ENCODE measurements at regions not wholly inside any gene's neighbourhood (a gene's known extent, or its start where the extent isn't known, plus 50 kb on each side); places are given as distances from the start of the nearest gene placed in this dataset.
"Not testable (repeated sequence)": the region's sequence is repeated elsewhere in the genome, so short reads cannot be mapped to it uniquely, and the experiment has no call there.

- Mint-ChIP-seq H3K9me3 (peaks cover 0 to 2% (median 0%) of the 10 kb centered on the region in 6 donors), H3K27me3 (ENCODE audit: low read depth in 3 of 3) (peaks cover 0 to 2% (median 1%) of the 10 kb centered on the region in 3 donors), H3K27ac (no peak overlapping the region), H3K4me1 (no peaks in the 10 kb centered on the region), H3K4me3 (no peak overlapping the region), H3K36me3 (no peaks in the 10 kb centered on the region)
- DNase-seq: no peak
Measured at GRCh38 chrX:150202641-150203247, 160.4 kb upstream of the MAMLD1 start.

- Mint-ChIP-seq H3K4me3 (no peak overlapping the region), H3K9me3 (peaks cover 0 to 2% (median 0%) of the 10 kb centered on the region in 6 donors), H3K4me1 (no peaks in the 10 kb centered on the region), H3K36me3 (no peaks in the 10 kb centered on the region), H3K27ac (no peak overlapping the region), H3K27me3 (ENCODE audit: low read depth in 3 of 3) (peaks cover 0 to 2% (median 1%) of the 10 kb centered on the region in 3 donors)
- no peak for DNase-seq
Measured at GRCh38 chrX:150203248-150203645, 159.9 kb upstream of the MAMLD1 start.

GRCh38 chrX:150205011-150205410 is 158.1 kb upstream of the MAMLD1 start:
- Mint-ChIP-seq H3K36me3 (no peaks in the 10 kb centered on the region), H3K27me3 (ENCODE audit: low read depth in 3 of 3) (peaks cover 0 to 1% (median 0%) of the 10 kb centered on the region in 3 donors), H3K4me3 (no peak overlapping the region), H3K27ac (no peak overlapping the region), H3K4me1 (no peaks in the 10 kb centered on the region), H3K9me3 (peaks cover 0 to 2% (median 0%) of the 10 kb centered on the region in 6 donors)
- no peak for DNase-seq

GRCh38 chrX:150207733-150208132 is 155.4 kb upstream of the MAMLD1 start:
- Mint-ChIP-seq H3K27ac (no peak overlapping the region), H3K36me3 (no peaks in the 10 kb centered on the region), H3K27me3 (ENCODE audit: low read depth in 3 of 3) (peaks cover 0 to 4% (median 0%) of the 10 kb centered on the region in 3 donors), H3K9me3 (no peaks in the 10 kb centered on the region), H3K4me1 (no peaks in the 10 kb centered on the region), H3K4me3 (no peak overlapping the region)
- no peak for DNase-seq

DNA sequence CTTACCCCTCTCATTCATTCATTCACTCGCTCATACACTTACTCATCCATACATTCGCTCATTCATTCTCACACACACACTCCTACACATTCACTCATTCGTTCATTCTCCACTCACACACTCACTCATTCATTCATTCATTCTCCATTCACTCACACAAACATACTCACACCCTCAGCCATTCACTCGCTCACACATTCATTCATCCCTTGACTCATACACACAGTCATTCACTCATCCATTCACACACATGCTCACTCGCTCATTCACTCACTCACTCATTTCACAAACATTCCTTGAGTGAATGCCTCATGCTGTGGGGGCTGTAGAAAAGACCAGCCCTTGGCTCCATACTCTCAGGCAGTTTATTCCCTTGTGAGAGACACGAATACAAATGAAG is 151.1 kb upstream of the MAMLD1 start:
- no peak overlapping the region for H3K4me3 Mint-ChIP-seq
- H3K4me1 Mint-ChIP-seq: no peaks in the 10 kb centered on the region
- no peak for DNase-seq
- H3K9me3 Mint-ChIP-seq: no peaks in the 10 kb centered on the region
- peaks cover 0 to 7% (median 0%) of the 10 kb centered on the region in 3 donors for H3K27me3 Mint-ChIP-seq (ENCODE audit: low read depth in 3 of 3)
- H3K36me3 Mint-ChIP-seq: no peaks in the 10 kb centered on the region
- no peak overlapping the region for H3K27ac Mint-ChIP-seq

DNA sequence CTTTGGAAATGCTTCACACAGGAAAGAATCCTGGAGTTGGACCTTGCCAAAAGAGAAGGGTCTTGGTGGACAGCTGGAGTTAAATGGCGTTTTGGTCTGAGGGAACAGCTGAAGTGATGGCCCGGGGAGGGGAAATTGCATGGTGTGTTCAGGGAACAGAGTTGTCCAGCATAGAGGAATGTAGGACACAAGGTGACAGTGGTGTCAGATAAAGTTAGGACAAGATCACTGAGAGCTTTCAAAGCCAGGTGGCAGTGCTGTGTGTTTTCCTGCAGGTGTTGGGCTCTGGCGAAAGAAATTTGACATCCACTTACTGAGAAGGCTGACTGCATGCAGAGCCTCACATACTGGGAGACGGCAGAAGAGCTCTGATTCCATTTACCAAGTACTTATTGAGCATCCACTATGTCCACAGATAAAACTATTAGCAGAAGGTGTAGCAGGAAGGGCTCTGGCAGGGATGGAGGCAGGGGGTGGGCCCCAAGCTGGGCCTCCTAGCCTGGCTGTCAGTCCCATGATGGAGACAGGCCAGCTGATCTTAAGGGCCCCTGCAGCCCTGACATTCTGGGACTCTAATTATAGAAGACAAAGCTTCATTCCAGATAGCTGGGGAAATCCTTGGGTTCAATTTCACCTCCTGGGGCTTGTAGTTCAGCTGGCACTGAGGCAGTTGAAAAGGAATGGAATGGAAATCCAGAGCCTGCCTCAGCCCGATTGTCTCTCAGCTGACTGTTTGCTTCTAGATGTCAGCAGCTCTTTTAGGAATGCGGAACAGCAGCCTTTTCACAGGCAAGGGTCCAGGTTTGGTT is 150.2 kb upstream of the MAMLD1 start:
- Mint-ChIP-seq H3K4me3 (no peak overlapping the region), H3K4me1 (no peaks in the 10 kb centered on the region), H3K9me3 (no peaks in the 10 kb centered on the region), H3K27me3 (ENCODE audit: low read depth in 3 of 3) (peaks cover 0 to 7% (median 0%) of the 10 kb centered on the region in 3 donors), H3K27ac (no peak overlapping the region), H3K36me3 (no peaks in the 10 kb centered on the region)
- DNase-seq: no peak

DNA sequence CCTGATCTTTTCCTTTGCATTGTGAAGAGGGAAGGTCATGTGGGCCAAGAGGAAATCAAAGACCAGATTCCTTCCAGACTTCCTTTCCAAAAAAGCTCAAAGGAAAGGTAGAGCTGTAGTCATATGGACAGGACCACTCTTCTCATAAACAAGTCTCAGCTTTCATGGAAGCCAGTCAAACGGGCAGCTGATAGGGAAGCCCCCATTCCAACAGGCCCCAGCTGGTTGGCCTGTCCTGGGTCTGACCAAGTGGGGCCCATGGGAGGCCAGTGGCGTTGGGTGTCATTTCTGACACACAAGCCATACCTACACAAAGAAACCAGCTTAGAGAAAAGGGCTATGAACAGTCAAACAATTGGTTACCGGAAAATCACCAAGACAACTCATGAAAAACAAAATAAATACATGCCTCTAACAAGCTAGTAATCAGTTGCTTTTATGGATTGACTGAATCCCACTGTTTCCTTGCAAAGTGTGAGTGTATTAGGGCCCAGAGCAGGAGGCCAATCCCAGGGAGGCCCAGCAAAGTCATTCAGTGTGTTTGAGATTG is 149.6 kb upstream of the MAMLD1 start:
- Mint-ChIP-seq H3K27me3 (ENCODE audit: low read depth in 3 of 3) (peaks cover 0 to 7% (median 1%) of the 10 kb centered on the region in 3 donors), H3K4me3 (no peak overlapping the region), H3K27ac (no peak overlapping the region), H3K9me3 (no peaks in the 10 kb centered on the region), H3K36me3 (no peaks in the 10 kb centered on the region), H3K4me1 (no peaks in the 10 kb centered on the region)
- DNase-seq: no peak

DNA sequence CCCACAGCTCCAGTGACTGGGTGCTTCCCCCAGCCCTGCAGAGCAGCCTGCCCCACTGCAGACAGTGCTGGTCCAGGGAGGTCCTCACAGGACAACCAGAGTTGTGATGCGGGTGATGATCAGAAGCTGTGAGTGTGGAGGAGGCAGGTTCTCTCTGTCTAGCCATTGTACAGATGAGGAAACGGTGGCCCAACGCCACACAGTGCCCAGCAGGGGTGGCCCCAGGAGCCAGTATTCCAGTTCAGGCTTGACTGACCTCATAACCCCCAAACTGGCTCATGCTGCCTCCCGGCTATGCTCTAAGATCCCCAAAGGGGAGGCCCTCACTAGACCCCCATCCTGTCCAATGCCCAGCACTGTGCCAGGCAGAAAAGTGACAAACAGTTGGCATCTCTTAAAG is 147.1 kb upstream of the MAMLD1 start:
- not testable (repeated sequence) for H3K36me3 Mint-ChIP-seq; H3K27ac Mint-ChIP-seq; H3K4me3 Mint-ChIP-seq; H3K27me3 Mint-ChIP-seq (ENCODE audit: low read depth in 3 of 3); H3K9me3 Mint-ChIP-seq; H3K4me1 Mint-ChIP-seq; DNase-seq

- peaks cover 0 to 10% (median 4%) of the 10 kb centered on the region in 3 donors for H3K27me3 Mint-ChIP-seq (ENCODE audit: low read depth in 3 of 3)
- no peak overlapping the region for H3K27ac Mint-ChIP-seq
- no peaks in the 10 kb centered on the region for H3K36me3 Mint-ChIP-seq
- no peak overlapping the region for H3K4me3 Mint-ChIP-seq
- no peaks in the 10 kb centered on the region for H3K9me3 Mint-ChIP-seq
- no peaks in the 10 kb centered on the region for H3K4me1 Mint-ChIP-seq
- DNase-seq: no peak
Measured at GRCh38 chrX:150216716-150217115, 146.4 kb upstream of the MAMLD1 start.

DNA sequence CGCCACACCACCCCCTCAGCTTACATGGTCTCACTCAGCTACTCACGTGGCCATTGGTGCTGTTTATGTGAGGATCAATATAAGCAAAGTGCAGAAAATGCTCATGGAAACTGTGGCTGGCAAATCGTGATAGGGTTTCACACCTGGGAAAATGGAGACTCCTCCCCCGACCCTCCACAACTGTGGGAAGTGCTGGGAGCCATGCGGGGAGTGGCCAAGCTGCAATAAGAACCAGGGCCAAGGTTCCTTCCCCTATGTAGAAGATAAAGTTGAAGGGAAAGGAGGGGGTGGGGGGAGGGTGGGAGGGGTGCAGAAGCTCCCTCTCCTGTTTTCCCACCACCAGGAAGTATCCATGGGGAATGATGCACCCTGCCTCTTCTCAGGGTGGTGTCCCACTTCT is 145.5 kb upstream of the MAMLD1 start:
- DNase-seq: no peak
- Mint-ChIP-seq H3K4me3 (no peak overlapping the region), H3K27ac (no peak overlapping the region), H3K4me1 (no peaks in the 10 kb centered on the region), H3K27me3 (ENCODE audit: low read depth in 3 of 3) (peaks cover 0 to 12% (median 5%) of the 10 kb centered on the region in 3 donors), H3K9me3 (no peaks in the 10 kb centered on the region), H3K36me3 (no peaks in the 10 kb centered on the region)

DNA sequence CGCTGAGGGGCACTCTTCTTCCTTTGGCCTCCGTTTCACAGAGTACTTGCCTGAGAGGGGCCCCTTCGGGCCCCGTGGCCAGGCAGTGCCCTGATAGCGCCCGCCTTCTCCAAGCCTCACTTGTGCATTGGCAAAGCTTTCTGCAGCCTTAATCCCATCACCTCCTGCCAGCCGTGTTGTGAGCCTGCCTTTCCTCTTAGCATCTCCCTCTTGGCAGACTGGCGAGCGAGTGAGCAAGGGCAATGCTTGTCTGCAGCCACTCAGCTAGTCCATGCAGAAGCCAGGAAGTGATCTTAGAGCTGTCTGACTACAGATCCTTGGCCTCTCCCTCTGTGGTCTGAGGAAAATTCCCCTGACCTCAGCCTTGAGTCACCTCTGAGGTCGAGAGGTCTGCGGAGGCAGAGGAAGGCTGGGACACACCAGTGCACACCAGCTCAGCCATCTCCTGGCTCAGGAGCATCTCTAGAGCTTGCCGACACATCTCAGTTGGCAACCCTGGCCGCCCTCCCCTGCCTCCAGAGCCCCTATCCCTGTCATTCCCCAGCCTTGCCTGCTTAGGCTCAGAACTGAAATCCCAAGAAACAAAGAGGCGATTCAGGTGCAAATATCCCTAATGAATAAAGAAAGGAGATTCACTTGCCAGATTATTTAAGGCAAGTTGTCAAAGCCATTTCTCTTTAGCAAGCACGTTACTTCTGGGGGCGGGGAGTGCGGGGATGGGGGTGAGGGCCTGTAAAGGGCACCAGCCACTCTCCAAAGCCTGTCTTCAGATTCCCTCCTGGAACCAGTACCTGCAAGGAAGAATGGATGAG is 143.5 kb upstream of the MAMLD1 start:
- Mint-ChIP-seq H3K27ac (no peak overlapping the region), H3K4me1 (no peaks in the 10 kb centered on the region), H3K27me3 (ENCODE audit: low read depth in 3 of 3) (peaks cover 1 to 12% (median 2%) of the 10 kb centered on the region in 3 donors), H3K9me3 (no peaks in the 10 kb centered on the region), H3K4me3 (no peak overlapping the region), H3K36me3 (no peaks in the 10 kb centered on the region)
- no peak for DNase-seq

GRCh38 chrX:150223176-150224015 is 139.7 kb upstream of the MAMLD1 start:
- no peak overlapping the region for H3K27ac Mint-ChIP-seq
- H3K4me1 Mint-ChIP-seq: no peaks in the 10 kb centered on the region
- H3K9me3 Mint-ChIP-seq: no peaks in the 10 kb centered on the region
- H3K36me3 Mint-ChIP-seq: no peaks in the 10 kb centered on the region
- H3K27me3 Mint-ChIP-seq (ENCODE audit: low read depth in 3 of 3): peaks cover 1 to 18% (median 5%) of the 10 kb centered on the region in 3 donors
- no peak overlapping the region for H3K4me3 Mint-ChIP-seq
- no peak for DNase-seq

- H3K27me3 Mint-ChIP-seq (ENCODE audit: low read depth in 3 of 3): peaks cover 1 to 16% (median 5%) of the 10 kb centered on the region in 3 donors
- no peak overlapping the region for H3K27ac Mint-ChIP-seq
- H3K4me1 Mint-ChIP-seq: no peaks in the 10 kb centered on the region
- no peaks in the 10 kb centered on the region for H3K36me3 Mint-ChIP-seq
- H3K4me3 Mint-ChIP-seq: no peak overlapping the region
- DNase-seq: no peak
- H3K9me3 Mint-ChIP-seq: no peaks in the 10 kb centered on the region
Measured at GRCh38 chrX:150224676-150225075, 138.4 kb upstream of the MAMLD1 start.

All from immature natural killer cell (primary cell).